ENCODE measurements at regions not wholly inside any gene's neighbourhood (a gene's known extent, or its start where the extent isn't known, plus 50 kb on each side); places are given as distances from the start of the nearest gene placed in this dataset.
"Not testable (repeated sequence)": the region's sequence is repeated elsewhere in the genome, so short reads cannot be mapped to it uniquely, and the experiment has no call there.

DNA sequence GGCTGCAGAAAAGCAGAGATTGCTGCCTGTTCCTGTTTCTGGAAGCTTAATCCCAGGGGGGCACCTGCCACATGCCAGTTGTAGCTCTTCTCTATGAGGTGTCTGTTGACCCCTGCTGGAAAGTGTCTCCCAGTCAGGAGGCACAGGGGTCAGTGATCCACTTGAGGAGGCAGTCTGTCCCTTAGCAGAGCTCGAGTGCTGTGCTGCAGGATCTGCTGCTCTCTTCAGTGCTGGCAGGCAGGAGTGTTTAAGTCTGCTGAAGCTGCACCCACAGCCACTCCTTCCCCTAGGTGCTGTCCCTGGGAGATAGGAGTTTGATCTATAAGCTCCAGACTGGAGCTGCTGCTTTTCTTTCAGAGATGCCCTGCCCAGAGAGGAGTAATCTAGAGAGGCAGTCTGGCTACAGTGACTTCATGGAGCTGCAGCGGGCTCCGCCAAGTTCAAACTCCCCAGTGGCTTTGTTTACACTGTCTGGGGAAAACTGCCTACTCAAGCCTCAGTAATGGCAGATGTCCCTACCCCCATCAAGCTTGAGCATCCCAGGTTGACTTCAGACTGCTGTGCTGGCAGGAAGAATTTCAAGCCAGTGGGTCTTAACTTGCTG, 57.6 kb upstream of the CROT start:
- DNase-seq (ENCODE audit: low read depth, low spot score): no peak
- in situ Hi-C loops (cut with HindIII; ENCODE audit: low pct_unique_long_range_greater_than_20kb, low sequenced_read_pairs): no loop called here

DNA sequence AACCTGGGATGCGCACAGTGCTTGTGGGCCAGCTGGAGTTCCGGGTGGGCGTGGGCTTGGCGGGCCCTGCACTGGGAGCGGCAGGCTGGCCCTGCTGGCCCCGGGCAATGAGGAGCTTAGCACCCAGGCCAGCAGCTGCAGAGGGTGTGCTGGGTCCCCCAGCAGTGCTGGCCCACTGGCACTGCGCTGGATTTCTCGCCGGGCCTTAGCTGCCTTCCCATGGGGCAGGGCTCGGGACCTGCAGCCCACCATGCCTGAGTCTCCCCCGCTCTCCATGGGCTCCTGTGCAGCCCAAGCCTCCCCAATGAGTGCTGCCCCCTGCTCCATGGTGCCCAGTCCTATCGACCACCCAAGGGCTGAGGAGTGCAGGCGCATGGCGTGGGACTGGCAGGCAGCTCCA, 56.7 kb upstream of the CROT start:
- DNase-seq (ENCODE audit: low read depth, low spot score); in situ Hi-C loops (cut with HindIII; ENCODE audit: low pct_unique_long_range_greater_than_20kb, low sequenced_read_pairs): not testable (repeated sequence)

DNA sequence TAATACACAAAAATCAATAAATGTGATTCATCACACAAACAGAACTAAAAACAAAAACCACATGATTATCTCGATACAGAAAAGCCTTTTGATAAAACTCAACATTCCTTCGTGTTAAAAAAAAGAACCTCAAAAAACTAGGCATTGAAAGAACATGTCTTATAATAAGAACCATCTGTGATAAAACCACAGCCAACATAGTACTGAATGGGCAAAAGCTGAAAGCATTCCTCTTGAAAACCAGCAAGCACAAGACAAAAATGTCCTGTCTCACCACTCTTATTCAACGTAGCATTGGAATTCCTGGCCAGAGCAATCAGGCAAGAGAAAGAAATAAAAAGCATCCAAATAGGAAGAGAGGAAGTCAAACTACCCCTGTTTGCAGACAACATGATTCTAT, 49.9 kb upstream of the CROT start:
- DNase-seq (ENCODE audit: low read depth, low spot score): peak; percentile 46
- in situ Hi-C loops (cut with HindIII; ENCODE audit: low pct_unique_long_range_greater_than_20kb, low sequenced_read_pairs): not testable (repeated sequence)
